ENCODE measurements at regions not wholly inside any gene's neighbourhood (a gene's known extent, or its start where the extent isn't known, plus 50 kb on each side); places are given as distances from the start of the nearest gene placed in this dataset.

DNA sequence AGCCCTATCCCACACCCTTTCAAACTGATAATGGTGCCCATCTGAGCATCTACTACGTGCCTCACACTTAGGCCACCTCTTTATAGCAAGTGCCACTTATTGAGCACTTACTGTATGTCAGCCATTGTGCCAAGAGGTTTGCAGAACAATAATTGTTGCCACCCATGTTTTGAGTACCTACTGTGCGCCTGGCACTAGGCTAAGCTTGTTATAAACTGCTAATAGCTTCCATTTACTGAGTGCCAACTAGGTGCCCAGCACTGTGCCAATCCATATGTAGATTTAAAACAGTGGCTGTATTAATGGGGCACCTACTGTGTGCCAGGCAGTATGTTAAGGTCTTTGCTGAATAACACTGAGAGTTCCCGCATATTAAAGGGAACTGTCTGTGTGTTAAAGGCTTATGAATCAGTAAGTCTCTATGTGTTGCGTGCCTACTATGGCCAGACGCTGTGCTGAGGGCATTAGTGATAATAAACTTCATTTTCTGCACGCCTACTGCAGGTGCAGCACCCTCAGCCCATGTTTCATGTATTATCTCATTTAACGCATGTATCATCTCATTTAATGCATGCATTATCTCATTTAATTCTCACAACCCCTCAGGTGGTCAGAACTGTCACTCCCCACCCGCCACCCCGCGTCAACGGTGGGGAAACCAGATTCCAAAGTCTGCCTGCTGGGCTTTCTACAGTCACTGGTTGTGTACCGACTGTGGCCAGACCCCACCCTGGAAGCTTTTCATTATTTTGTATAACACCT lies 105.0 kb downstream of the PTPRS start:
- Histone ChIP-seq H3K4me1 (ENCODE audit: insufficient read depth, low read length) (no peaks in the 10 kb centered on the region), H3K9me3 (ENCODE audit: control insufficient read depth, insufficient read depth, low read length) (no peaks in the 10 kb centered on the region), H3K9ac (ENCODE audit: low read depth, low read length) (no peak overlapping the region), H3K36me3 (ENCODE audit: insufficient read depth, low read length) (peaks cover 2% of the 10 kb centered on the region; the same call in 1 of the 2 replicates)

- H3K4me1 ChIP-seq (ENCODE audit: insufficient read depth, low read length), result no peaks in the 10 kb centered on the region; the same call in 1 of the 2 replicates
- no peaks in the 10 kb centered on the region for H3K9me3 ChIP-seq (ENCODE audit: control insufficient read depth, insufficient read depth, low read length)
- peaks cover 2% of the 10 kb centered on the region; the same call in 1 of the 2 replicates for H3K36me3 ChIP-seq (ENCODE audit: insufficient read depth, low read length)
- H3K9ac ChIP-seq (ENCODE audit: low read depth, low read length), result no peak overlapping the region
Observed at GRCh38 chr19:5234412-5234811, 106.2 kb downstream of the PTPRS start.

GRCh38 chr19:5232798-5233505 lies 107.7 kb downstream of the PTPRS start:
- Histone ChIP-seq H3K9me3 (ENCODE audit: control insufficient read depth, insufficient read depth, low read length) (no peaks in the 10 kb centered on the region), H3K36me3 (ENCODE audit: insufficient read depth, low read length) (no peaks in the 10 kb centered on the region), H3K9ac (ENCODE audit: low read depth, low read length) (no peak overlapping the region), H3K4me1 (ENCODE audit: insufficient read depth, low read length) (no peaks in the 10 kb centered on the region; the same call in 1 of the 2 replicates)

- no peak overlapping the region for H3K9ac ChIP-seq (ENCODE audit: low read depth, low read length)
- H3K36me3 ChIP-seq (ENCODE audit: insufficient read depth, low read length), result no peaks in the 10 kb centered on the region
- no peaks in the 10 kb centered on the region for H3K9me3 ChIP-seq (ENCODE audit: control insufficient read depth, insufficient read depth, low read length)
- no peaks in the 10 kb centered on the region; the same call in 1 of the 2 replicates for H3K4me1 ChIP-seq (ENCODE audit: insufficient read depth, low read length)
Observed at GRCh38 chr19:5231857-5232678, 108.5 kb downstream of the PTPRS start.

DNA sequence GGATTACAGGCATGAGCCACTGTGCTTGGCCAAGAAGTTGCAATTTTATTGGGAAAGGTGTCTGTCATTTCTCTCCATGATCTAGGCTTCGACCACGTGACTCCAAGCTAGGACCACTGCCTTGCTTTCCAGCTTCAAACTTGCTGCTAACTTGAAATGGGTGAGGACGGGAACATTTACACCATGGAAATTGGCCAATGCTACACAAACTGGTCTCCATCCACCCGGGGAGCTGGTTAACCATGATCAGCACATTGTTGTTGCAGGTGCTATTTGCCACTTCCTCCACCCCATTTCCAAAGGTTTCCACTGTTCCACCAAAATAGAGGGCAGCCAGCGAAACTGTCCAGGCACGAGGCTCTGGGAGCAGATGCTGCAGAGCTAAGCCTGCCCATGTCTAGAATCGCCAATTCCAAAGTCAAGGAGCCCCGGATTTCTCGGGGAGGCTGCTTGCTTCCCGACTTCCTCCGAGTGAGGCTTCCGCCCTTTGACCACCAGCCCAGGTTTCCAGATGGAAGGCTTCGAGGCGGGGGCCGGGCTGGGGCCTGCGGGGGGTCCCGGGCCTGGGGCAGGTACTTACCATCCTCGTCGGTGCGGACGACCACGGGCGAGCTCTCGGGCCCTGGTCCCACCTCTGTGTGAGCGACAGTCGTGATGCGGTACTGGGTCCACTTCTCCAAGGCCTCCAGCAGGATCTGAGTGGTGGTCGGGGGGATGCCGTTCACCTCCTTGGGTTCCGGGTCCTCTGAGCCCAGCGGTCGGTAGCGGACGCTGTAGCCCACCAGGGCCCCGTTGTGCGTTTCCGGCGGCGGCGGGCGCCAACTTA lies 109.7 kb downstream of the PTPRS start:
- Histone ChIP-seq H3K36me3 (ENCODE audit: insufficient read depth, low read length) (no peaks in the 10 kb centered on the region), H3K4me1 (ENCODE audit: insufficient read depth, low read length) (no peaks in the 10 kb centered on the region; the same call in 1 of the 2 replicates), H3K9ac (ENCODE audit: low read depth, low read length) (no peak overlapping the region), H3K9me3 (ENCODE audit: control insufficient read depth, insufficient read depth, low read length) (no peaks in the 10 kb centered on the region)

DNA sequence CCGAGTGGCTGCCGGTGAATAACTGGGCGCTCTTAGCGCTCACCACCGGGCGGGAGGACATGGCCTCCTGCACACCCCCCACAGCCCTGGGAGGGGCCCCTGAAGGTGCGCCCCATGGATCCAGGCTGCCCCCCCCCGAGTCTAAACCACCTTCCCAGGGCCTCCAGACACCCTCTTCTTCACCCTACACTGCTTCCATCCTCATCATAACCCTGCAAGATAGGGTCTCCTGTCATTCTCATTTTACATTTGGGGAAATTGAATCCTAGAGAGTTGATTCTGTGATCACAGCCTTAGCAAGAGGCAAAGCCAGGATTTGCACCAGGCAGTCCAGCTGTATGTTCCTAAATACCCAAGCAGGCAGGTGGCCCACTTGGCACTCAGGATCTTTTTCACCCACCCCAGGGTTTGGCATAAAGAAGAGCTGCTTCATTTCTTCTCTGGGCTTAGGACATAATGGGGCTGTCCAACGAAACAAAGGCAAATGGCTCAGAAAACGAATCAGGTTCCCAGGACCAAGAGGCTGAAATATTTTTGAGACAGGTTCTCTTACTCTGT lies 110.8 kb downstream of the PTPRS start:
- Histone ChIP-seq H3K4me1 (ENCODE audit: insufficient read depth, low read length) (no peaks in the 10 kb centered on the region; the same call in 1 of the 2 replicates), H3K9ac (ENCODE audit: low read depth, low read length) (peak overlapping the region; percentile 3; the same call in 1 of the 2 replicates), H3K36me3 (ENCODE audit: insufficient read depth, low read length) (no peaks in the 10 kb centered on the region), H3K9me3 (ENCODE audit: control insufficient read depth, insufficient read depth, low read length) (no peaks in the 10 kb centered on the region)

DNA sequence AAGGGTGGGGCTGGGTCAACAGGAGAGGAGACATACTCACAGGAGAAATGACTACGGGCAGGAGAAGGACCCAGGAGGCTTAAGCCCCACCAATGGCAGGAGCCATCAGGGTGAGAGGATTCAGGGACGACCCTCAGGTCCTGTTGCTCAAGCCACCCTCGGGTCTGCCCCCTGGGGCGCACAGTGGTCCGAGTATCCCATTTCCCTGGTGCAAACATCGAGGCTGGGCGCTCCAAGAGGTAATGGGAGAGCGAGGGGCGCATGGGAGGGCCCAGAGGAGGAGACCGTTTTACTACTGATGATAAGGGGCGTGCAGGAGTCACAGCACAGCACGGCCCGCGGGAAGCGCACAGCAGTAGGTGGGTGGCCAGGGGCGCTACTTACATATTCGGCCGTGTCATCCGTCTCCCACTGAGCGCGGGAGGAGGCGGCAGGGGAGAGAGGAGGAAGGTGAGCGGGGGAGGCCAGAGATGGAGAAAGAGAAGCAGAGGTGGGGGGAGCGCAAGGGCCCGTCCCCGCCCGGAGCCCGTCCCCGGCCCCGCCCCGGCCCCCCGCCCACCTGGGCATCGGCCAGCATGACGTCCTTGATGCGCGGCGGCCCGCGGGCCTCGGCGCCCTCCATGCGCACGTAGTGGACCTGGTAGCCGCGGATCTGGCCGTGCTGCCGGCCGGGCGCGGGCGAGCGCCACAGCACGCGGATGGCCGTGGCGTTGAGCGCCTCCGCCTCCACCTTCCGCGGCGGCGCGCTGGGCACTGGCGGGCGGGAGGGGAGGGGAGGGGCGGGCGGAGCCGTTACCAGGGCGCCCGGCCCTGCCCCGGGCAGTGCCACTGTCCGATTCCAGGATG lies 111.5 kb downstream of the PTPRS start:
- H3K9ac ChIP-seq (ENCODE audit: low read depth, low read length), result peak overlapping the region; percentile 16; the same call in 1 of the 2 replicates
- H3K4me1 ChIP-seq (ENCODE audit: insufficient read depth, low read length), result no peaks in the 10 kb centered on the region; the same call in 1 of the 2 replicates
- no peaks in the 10 kb centered on the region for H3K9me3 ChIP-seq (ENCODE audit: control insufficient read depth, insufficient read depth, low read length)
- H3K36me3 ChIP-seq (ENCODE audit: insufficient read depth, low read length), result 0 out of 2 replicates have a peak, but pooled peaks cover 3% of the 10 kb centered on the region

DNA sequence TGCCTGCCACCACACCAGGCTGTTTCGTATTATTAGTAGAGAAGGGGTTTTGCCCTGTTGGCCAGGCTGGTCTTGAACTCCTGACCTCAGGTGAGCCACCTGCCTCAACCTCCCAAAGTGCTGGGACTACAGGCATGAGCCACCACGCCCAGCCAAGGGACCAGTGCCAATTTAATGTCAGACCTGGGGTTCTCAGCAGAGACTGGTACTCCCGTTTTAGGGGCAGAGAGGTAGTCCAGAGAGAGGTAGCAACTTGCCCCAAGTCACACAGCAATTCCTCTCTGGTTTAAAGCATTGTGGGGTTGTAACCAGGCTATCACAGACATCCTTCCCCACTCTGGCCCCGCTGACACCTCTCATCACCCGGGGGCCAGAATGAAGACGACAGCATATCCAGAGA lies 112.1 kb downstream of the PTPRS start:
- Histone ChIP-seq H3K4me1 (ENCODE audit: insufficient read depth, low read length) (no peaks in the 10 kb centered on the region; the same call in 1 of the 2 replicates), H3K9ac (ENCODE audit: low read depth, low read length) (no peak overlapping the region), H3K36me3 (ENCODE audit: insufficient read depth, low read length) (0 out of 2 replicates have a peak, but pooled peaks cover 3% of the 10 kb centered on the region), H3K9me3 (ENCODE audit: control insufficient read depth, insufficient read depth, low read length) (no peaks in the 10 kb centered on the region)

- no peaks in the 10 kb centered on the region for H3K9me3 ChIP-seq (ENCODE audit: control insufficient read depth, insufficient read depth, low read length)
- peaks cover 10% of the 10 kb centered on the region for H3K36me3 ChIP-seq (ENCODE audit: insufficient read depth, low read length)
- no peak overlapping the region for H3K9ac ChIP-seq (ENCODE audit: low read depth, low read length)
- no peaks in the 10 kb centered on the region; the same call in 1 of the 2 replicates for H3K4me1 ChIP-seq (ENCODE audit: insufficient read depth, low read length)
Observed at GRCh38 chr19:5225486-5226345, 114.9 kb downstream of the PTPRS start.

DNA sequence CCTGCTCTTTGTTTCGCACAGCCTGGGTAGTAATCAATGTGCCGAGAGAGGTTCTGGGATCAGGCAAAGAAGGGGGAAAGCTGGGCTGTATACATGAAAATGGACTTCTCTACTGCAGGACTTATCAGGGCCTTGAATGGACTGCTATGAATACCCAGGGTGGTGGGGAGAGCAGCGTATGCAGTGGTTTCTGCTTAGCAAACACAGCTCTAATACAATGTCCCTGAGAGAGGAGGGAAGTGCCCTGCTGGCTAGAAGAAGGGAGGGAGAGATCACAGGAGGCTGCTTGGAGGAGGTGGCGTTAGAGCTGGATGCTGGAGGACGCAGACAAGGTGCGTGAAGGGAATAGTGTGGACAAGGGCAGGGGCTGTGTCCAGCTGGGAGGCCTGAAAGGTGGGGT lies 116.1 kb downstream of the PTPRS start:
- peaks cover 20% of the 10 kb centered on the region for H3K36me3 ChIP-seq (ENCODE audit: insufficient read depth, low read length)
- no peak overlapping the region for H3K9ac ChIP-seq (ENCODE audit: low read depth, low read length)
- no peaks in the 10 kb centered on the region for H3K9me3 ChIP-seq (ENCODE audit: control insufficient read depth, insufficient read depth, low read length)
- H3K4me1 ChIP-seq (ENCODE audit: insufficient read depth, low read length), result no peaks in the 10 kb centered on the region; the same call in 1 of the 2 replicates

DNA sequence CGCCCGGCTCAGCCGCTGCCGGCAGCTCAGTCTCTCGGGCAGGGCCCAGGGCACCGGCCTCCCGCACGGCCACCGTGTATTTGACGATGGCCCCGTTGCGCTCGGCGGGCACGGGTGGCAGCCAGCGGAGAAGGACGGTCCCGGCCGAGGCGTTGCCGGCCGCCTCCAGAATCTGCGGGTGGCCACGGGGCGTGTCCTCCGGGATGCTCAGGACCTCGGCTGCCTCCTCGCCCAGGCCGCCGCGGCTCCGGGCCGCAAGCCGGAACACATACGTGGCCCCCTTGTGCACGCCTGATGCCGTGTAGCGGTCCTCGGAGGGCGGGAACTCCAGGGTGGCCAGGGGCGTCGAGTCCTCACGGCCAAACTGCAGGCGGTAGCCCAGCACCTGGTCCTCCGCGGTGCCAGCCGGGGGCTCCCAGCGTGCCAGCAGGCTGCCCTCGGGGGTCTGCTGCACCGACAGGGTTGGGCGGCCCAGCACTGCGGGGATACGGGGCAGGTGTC lies 117.7 kb downstream of the PTPRS start:
- H3K36me3 ChIP-seq (ENCODE audit: insufficient read depth, low read length), result peaks cover 34% of the 10 kb centered on the region
- H3K4me1 ChIP-seq (ENCODE audit: insufficient read depth, low read length), result no peaks in the 10 kb centered on the region; the same call in 1 of the 2 replicates
- H3K9me3 ChIP-seq (ENCODE audit: control insufficient read depth, insufficient read depth, low read length), result no peaks in the 10 kb centered on the region
- H3K9ac ChIP-seq (ENCODE audit: low read depth, low read length), result no peak overlapping the region

DNA sequence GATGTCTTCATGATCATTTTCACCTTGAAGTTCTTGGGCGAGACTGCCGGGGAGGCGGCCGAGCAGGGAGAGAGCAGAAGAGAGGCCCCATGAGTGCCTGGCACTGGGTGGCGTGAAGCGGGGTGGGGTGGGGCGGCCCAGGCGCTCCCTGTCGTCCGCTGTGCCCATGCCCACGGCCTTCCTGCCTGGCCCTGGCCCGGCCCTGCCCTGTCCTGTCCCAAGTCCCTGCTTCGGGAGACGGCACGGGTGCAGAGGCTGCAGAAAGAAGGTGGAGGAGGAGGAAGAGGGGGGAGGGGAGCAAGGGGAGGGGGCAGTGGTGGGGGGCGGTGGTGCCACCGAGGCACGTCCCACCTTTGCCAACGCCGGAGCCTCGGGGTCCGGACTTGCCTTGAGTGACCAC lies 118.4 kb downstream of the PTPRS start:
- H3K9me3 ChIP-seq (ENCODE audit: control insufficient read depth, insufficient read depth, low read length), result no peaks in the 10 kb centered on the region
- H3K36me3 ChIP-seq (ENCODE audit: insufficient read depth, low read length), result peaks cover 41% of the 10 kb centered on the region
- H3K9ac ChIP-seq (ENCODE audit: low read depth, low read length), result no peak overlapping the region
- H3K4me1 ChIP-seq (ENCODE audit: insufficient read depth, low read length), result no peaks in the 10 kb centered on the region; the same call in 1 of the 2 replicates
